A549 (cell line): ENCODE measurements at regions not wholly inside any gene's neighbourhood (a gene's known extent, or its start where the extent isn't known, plus 50 kb on each side); places are given as distances from the start of the nearest gene placed in this dataset.

Experiments used
- ATAC-seq, 2 experiments: fragments of 200-7000 bp in 1 of 2; fragments of >200 bp in 1 of 2; cut with Nextera tagmentation in 1 of 2; cut with Tn5 transposase in 1 of 2; 3 replicates each; pipeline versions ENCODE4 v1.8.0 to v1.9.1; 2018 to 2020; ENCODE audit warnings: mild to moderate bottlenecking in 1 of 2, moderate library complexity in 1 of 2
- CTCF ChIA-PET: fragments of 300-600 bp; sonication (Branson Sonifier 250); formaldehyde crosslinking; extraction: SDS; loops from one replicate; lab custom pipeline; 2021; ENCODE audit warnings: antibody characterized with exemption, inconsistent platforms; lab: Yijun Ruan, JAX
- POLR2A ChIA-PET: fragments of 350-600 bp; formaldehyde crosslinking; extraction: SDS; loops from one replicate; lab custom pipeline; 2021; ENCODE audit warnings: antibody characterized with exemption, inconsistent platforms; lab: Yijun Ruan, JAX
- DNase-seq, 2 experiments: peaks; one replicate each; pipeline versions ENCODE4 v3.0.0 to v3.0.0-alpha.2; 2011 to 2016; ENCODE audit warnings: low read depth in 1 of 2, low spot score in 1 of 2
- FAIRE-seq: peaks from 2 replicates; lab custom pipeline; 2011; peaks lifted over from hg19 to GRCh38; lab: Jason Lieb, UNC
- H3K27ac ChIP-seq, 2 experiments: fragments of >200 bp; sonication (Bioruptor Twin); formaldehyde crosslinking; 3 replicates each; pipeline ENCODE4 v1.5.1; 2016 to 2017
- H3K4me1 ChIP-seq: fragments of >200 bp; sonication (Bioruptor Twin); formaldehyde crosslinking; 3 replicates; pipeline ENCODE4 v1.6.1; 2016
- H3K4me2 ChIP-seq: fragments of >200 bp; sonication (Bioruptor Twin); formaldehyde crosslinking; 3 replicates; pipeline ENCODE4 v1.6.1; 2016
- H3K4me3 ChIP-seq: fragments of >200 bp; sonication (Bioruptor Twin); formaldehyde crosslinking; 3 replicates; pipeline ENCODE4 v1.5.1; 2016
- H3K9me3 ChIP-seq: fragments of >200 bp; sonication (Bioruptor Twin); formaldehyde crosslinking; 3 replicates; pipeline ENCODE4 v1.6.1; 2016
- CHD4 ChIP-seq: fragments of 200-600 bp; sonication (generic); IDR thresholded peaks from 2 replicates; pipeline ENCODE4 v1.6.1; 2016; ENCODE audit warnings: antibody characterized with exemption, mild to moderate bottlenecking, borderline replicate concordance
- EHMT2 ChIP-seq: fragments of 200-600 bp; sonication (generic); IDR thresholded peaks from 2 replicates; pipeline ENCODE4 v1.6.1; 2016; ENCODE audit warnings: antibody characterized with exemption, low read depth, mild to moderate bottlenecking, moderate library complexity
- EP300 ChIP-seq, 2 experiments: fragments of >200 bp; sonication (Bioruptor Twin); formaldehyde crosslinking; IDR thresholded peaks; 2 replicates in 1 of 2; 3 replicates in 1 of 2; pipeline ENCODE4 v1.6.1; 2016 to 2017
- HOXB13 ChIP-seq: fragments of 250-450 bp; sonication (Bioruptor Pico); IDR thresholded peaks from 2 replicates; pipeline ENCODE4 v1.5.0; 2020; ENCODE audit warnings: low read depth, mild to moderate bottlenecking, moderate library complexity
- HOXB5 ChIP-seq: fragments of 250-450 bp; sonication (Bioruptor Pico); IDR thresholded peaks from 2 replicates; pipeline ENCODE4 v1.5.0; 2020; ENCODE audit warnings: mild to moderate bottlenecking, moderate library complexity
- MAFK ChIP-seq: fragments of 450-650 bp; IDR thresholded peaks from 2 replicates; pipeline ENCODE4 v1.6.1; 2014; ENCODE audit not compliant: partially characterized antibody
- MYC ChIP-seq: IDR thresholded peaks from 2 replicates; pipeline ENCODE4 v1.6.1; 2012; ENCODE audit warnings: mild to moderate bottlenecking, inconsistent platforms, low read length, improper control_type of control experiment, borderline replicate concordance
- RCOR1 ChIP-seq: fragments of 150-350 bp; IDR thresholded peaks from 2 replicates; pipeline ENCODE4 v1.6.1; 2014; ENCODE audit warnings: antibody characterized with exemption, low read length, low read depth
- REST ChIP-seq: fragments of 200-600 bp; sonication (generic); IDR thresholded peaks from 2 replicates; pipeline ENCODE4 v1.6.1; 2016; ENCODE audit warnings: antibody characterized with exemption, mild to moderate bottlenecking, moderate library complexity
- RNF2 ChIP-seq: fragments of 200-600 bp; sonication (generic); IDR thresholded peaks from 2 replicates; pipeline ENCODE4 v1.6.1; 2016; ENCODE audit warnings: low read depth, mild to moderate bottlenecking, antibody characterized with exemption, moderate library complexity, borderline replicate concordance
- SREBF2 ChIP-seq: fragments of 450-650 bp; IDR thresholded peaks from 2 replicates; pipeline ENCODE4 v1.6.1; 2014; ENCODE audit warnings: mild to moderate bottlenecking, moderate library complexity
- ZSCAN20 ChIP-seq: fragments of 250-450 bp; sonication (Bioruptor Pico); IDR thresholded peaks from 2 replicates; pipeline ENCODE4 v1.8.0; 2022; ENCODE audit warnings: mild to moderate bottlenecking, moderate library complexity
- WGBS: methylation state at CpG from one replicate; pipeline ENCODE4 v1.1.6; 2017; ENCODE audit errors: missing lambda C conversion rate; 5-methylcytosine and 5-hydroxymethylcytosine counted together

GRCh38 chr1:201593200-201593921 lies 54.4 kb downstream of the NAV1 start (continued):
- no peak for TF ChIP-seq REST
- no peak for TF ChIP-seq EHMT2
- no peak for TF ChIP-seq ZSCAN20 (CRISPR knock-in tag)

- Histone ChIP-seq H3K9me3 (no peaks in the 10 kb centered on the region), H3K4me3 (no peak overlapping the region), H3K4me1 (peaks cover 76% of the 10 kb centered on the region), H3K27ac (peak overlapping the region; percentile 81 to 90), H3K4me2 (peak overlapping the region; percentile 61)
- 75% methylated on average over 9 of the region's 9 CpGs for WGBS
- ATAC-seq (0 out of 6 replicates have a peak, but pooled peaks of 1 of the 2 experiments have one; percentile 9), DNase-seq (no peak), FAIRE-seq (no peak)
- ChIA-PET CTCF (interaction anchor here (0.8 to 9.6 kb wide), 10 partner anchors 8 to 199 kb away, joined by 3 to 83 read pairs (median 4); no protein-coding TSS in a partner anchor), POLR2A (interaction anchor here (3.1 kb wide), 1 partner anchor 8 kb away, joined by 22 read pairs; no protein-coding TSS in a partner anchor)
- peak; percentile 94 for TF ChIP-seq REST
- no peak for TF ChIP-seq MAFK
These were observed 55.8 kb downstream of the NAV1 start for GRCh38 chr1:201594575-201595245.

GRCh38 chr1:201595381-201595780 lies 56.5 kb downstream of the NAV1 start:
- ATAC-seq (no peak), FAIRE-seq (no peak), DNase-seq (no peak)
- ChIA-PET POLR2A (interaction anchor here (3.1 kb wide), 1 partner anchor 8 kb away, joined by 22 read pairs; no protein-coding TSS in a partner anchor), CTCF (interaction anchor here (1.2 to 9.6 kb wide), 8 partner anchors 7 to 210 kb away, joined by 3 to 83 read pairs (median 7); no protein-coding TSS in a partner anchor)
- no peak overlapping the region for H3K4me2 ChIP-seq
- H3K9me3 ChIP-seq: no peaks in the 10 kb centered on the region
- no peak overlapping the region for H3K4me3 ChIP-seq
- 93% methylated on average over 4 of the region's 4 CpGs for WGBS
- TF ChIP-seq HOXB13 (no peak), MYC (no peak), SREBF2 (no peak), RNF2 (no peak), CHD4 (no peak), RCOR1 (no peak), EHMT2 (no peak), EP300 (IDR thresholded peaks at IDR 0.05) (no peak), HOXB5 (CRISPR knock-in tag) (no peak)
- H3K27ac ChIP-seq: peak overlapping the region; percentile 81 to 90
- peaks cover 83% of the 10 kb centered on the region for H3K4me1 ChIP-seq
